Trophoblast cell (in vitro differentiated cells and primary cell): ENCODE measurements at regions not wholly inside any gene's neighbourhood (a gene's known extent, or its start where the extent isn't known, plus 50 kb on each side); places are given as distances from the start of the nearest gene placed in this dataset.

Experiments
- DNase-seq, 2 donors: peaks; one replicate each; pipeline ENCODE4 v3.0.0-alpha.2; 2016
- H2AFZ ChIP-seq: 2 replicates; pipeline ENCODE4 v1.6.1; 2013; ENCODE audit warnings: low read length, moderate library complexity, mild to moderate bottlenecking; ENCODE audit not compliant: insufficient read depth, poor library complexity
- H2AK5ac ChIP-seq: 2 replicates; pipeline ENCODE4 v1.6.1; 2013; ENCODE audit warnings: mild to moderate bottlenecking, low read length
- H2BK120ac ChIP-seq: 2 replicates; pipeline ENCODE4 v1.6.1; 2013; ENCODE audit warnings: low read length, mild to moderate bottlenecking, moderate library complexity; ENCODE audit not compliant: insufficient read depth, poor library complexity
- H2BK12ac ChIP-seq: 2 replicates; pipeline ENCODE4 v1.6.1; 2013; ENCODE audit warnings: mild to moderate bottlenecking, low read length, moderate library complexity
- H2BK5ac ChIP-seq: 2 replicates; pipeline ENCODE4 v1.6.1; 2013; ENCODE audit warnings: low read length, low read depth, moderate library complexity, mild to moderate bottlenecking; ENCODE audit not compliant: poor library complexity
- H3K14ac ChIP-seq: 2 replicates; pipeline ENCODE4 v1.6.1; 2013; ENCODE audit warnings: mild to moderate bottlenecking, low read length
- H3K18ac ChIP-seq: 2 replicates; pipeline ENCODE4 v1.6.1; 2013; ENCODE audit warnings: mild to moderate bottlenecking, low read length
- H3K23ac ChIP-seq: 2 replicates; pipeline ENCODE4 v1.6.1; 2013; ENCODE audit warnings: low read length
- H3K27ac ChIP-seq: 2 replicates; pipeline ENCODE4 v1.5.1; 2013; ENCODE audit warnings: low read depth, mild to moderate bottlenecking, inconsistent platforms, low read length, moderate library complexity
- H3K27me3 ChIP-seq: 2 replicates; pipeline ENCODE4 v1.6.1; 2013; ENCODE audit warnings: inconsistent platforms, mild to moderate bottlenecking, low read length, moderate library complexity; ENCODE audit not compliant: insufficient read depth
- H3K36me3 ChIP-seq, 2 experiments: 1 replicate in 1 of 2; 2 replicates in 1 of 2; pipeline ENCODE4 v1.6.1; 2013; ENCODE audit warnings: low read length in 2 of 2, mild to moderate bottlenecking in 2 of 2, moderate library complexity in 1 of 2; ENCODE audit not compliant: insufficient read depth in 2 of 2, control insufficient read depth in 1 of 2
- H3K4ac ChIP-seq: 2 replicates; pipeline ENCODE4 v1.6.1; 2013; ENCODE audit warnings: low read depth, mild to moderate bottlenecking, low read length, moderate library complexity
- H3K4me1 ChIP-seq, 2 experiments: 1 replicate in 1 of 2; 2 replicates in 1 of 2; pipeline ENCODE4 v1.6.1; 2013; ENCODE audit warnings: low read length in 2 of 2, mild to moderate bottlenecking in 2 of 2, moderate library complexity in 1 of 2; ENCODE audit not compliant: insufficient read depth in 2 of 2, control insufficient read depth in 1 of 2
- H3K4me2 ChIP-seq: 2 replicates; pipeline ENCODE4 v1.6.1; 2013; ENCODE audit warnings: inconsistent platforms, mild to moderate bottlenecking, low read length, moderate library complexity
- H3K4me3 ChIP-seq: 2 replicates; pipeline ENCODE4 v1.5.1; 2013; ENCODE audit warnings: mild to moderate bottlenecking, low read depth, low read length, inconsistent platforms
- H3K79me1 ChIP-seq: one replicate; pipeline ENCODE4 v1.6.1; 2013; ENCODE audit warnings: low read length
- H3K79me2 ChIP-seq: 2 replicates; pipeline ENCODE4 v1.6.1; 2013; ENCODE audit warnings: low read length, mild to moderate bottlenecking; ENCODE audit not compliant: control insufficient read depth, insufficient read depth, poor library complexity
- H3K9ac ChIP-seq: 2 replicates; pipeline ENCODE4 v1.6.1; 2013; ENCODE audit warnings: mild to moderate bottlenecking, low read length
- H3K9me3 ChIP-seq: 2 replicates; pipeline ENCODE4 v1.6.1; 2013; ENCODE audit warnings: low read depth, mild to moderate bottlenecking, control low read depth, inconsistent platforms, low read length; ENCODE audit not compliant: insufficient read depth
- H4K12ac ChIP-seq: 2 replicates; pipeline ENCODE4 v1.6.1; 2013; ENCODE audit warnings: low read depth, mild to moderate bottlenecking, low read length, moderate library complexity
- H4K8ac ChIP-seq: 2 replicates; pipeline ENCODE4 v1.6.1; 2013; ENCODE audit warnings: low read depth, mild to moderate bottlenecking, low read length, moderate library complexity
- H4K91ac ChIP-seq: one replicate; pipeline ENCODE4 v1.6.1; 2013; ENCODE audit warnings: low read depth, mild to moderate bottlenecking, low read length, moderate library complexity
- WGBS: extraction: QIAGEN DNeasy Blood & Tissue Kit; methylation state at CpG from one replicate; pipeline ENCODE4 v1.1.7; 2013; ENCODE audit warnings: missing lambda C conversion rate; ENCODE audit not compliant: insufficient read length, insufficient coverage; ENCODE audit errors: extremely low coverage; 5-methylcytosine and 5-hydroxymethylcytosine counted together

DNA sequence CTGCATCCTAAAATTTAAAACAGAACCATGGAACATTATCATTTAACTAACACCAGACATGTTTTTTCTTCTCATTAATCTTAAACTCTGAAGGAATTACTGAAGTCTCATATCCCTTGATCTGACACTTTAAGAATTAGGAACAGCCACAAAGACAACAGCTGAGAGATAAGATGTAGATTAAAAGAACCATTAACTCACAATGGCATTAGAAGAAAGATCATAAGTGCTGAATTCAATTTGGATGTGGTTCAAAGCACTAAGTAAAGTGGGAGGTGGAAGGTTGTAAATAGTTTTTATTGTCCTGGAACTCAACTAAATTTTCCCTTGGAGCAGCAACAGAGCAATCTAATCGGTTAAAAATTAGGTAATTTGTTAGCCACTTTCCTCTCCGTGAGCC, 199.0 kb upstream of the ATP2B1 start:
- no peak overlapping the region for H3K14ac ChIP-seq
- H4K12ac ChIP-seq: no peak overlapping the region
- H3K4ac ChIP-seq: no peak overlapping the region
- no peaks in the 10 kb centered on the region for H3K36me3 ChIP-seq
- no peak overlapping the region for H2AK5ac ChIP-seq
- H4K91ac ChIP-seq: no peak overlapping the region
- no peak overlapping the region for H3K4me3 ChIP-seq
- H3K79me2 ChIP-seq: no peaks in the 10 kb centered on the region
- H2AFZ ChIP-seq: no peak overlapping the region
- H2BK5ac ChIP-seq: no peak overlapping the region
- H2BK12ac ChIP-seq: no peak overlapping the region
- H3K4me1 ChIP-seq: peaks cover 0 to 2% of the 10 kb centered on the region in 2 experiments
- no peak overlapping the region for H3K23ac ChIP-seq
- H4K8ac ChIP-seq: no peak overlapping the region
- no CpG with 5 or more reads among the region's 2 CpGs for WGBS
- H3K27ac ChIP-seq: no peak overlapping the region
- H3K18ac ChIP-seq: no peak overlapping the region
- no peaks in the 10 kb centered on the region for H3K79me1 ChIP-seq
- no peak for DNase-seq
- no peak overlapping the region for H3K9ac ChIP-seq
- H3K27me3 ChIP-seq: no peaks in the 10 kb centered on the region
- no peak overlapping the region for H2BK120ac ChIP-seq
- no peak overlapping the region for H3K4me2 ChIP-seq
- H3K9me3 ChIP-seq: peaks cover 1% of the 10 kb centered on the region

DNA sequence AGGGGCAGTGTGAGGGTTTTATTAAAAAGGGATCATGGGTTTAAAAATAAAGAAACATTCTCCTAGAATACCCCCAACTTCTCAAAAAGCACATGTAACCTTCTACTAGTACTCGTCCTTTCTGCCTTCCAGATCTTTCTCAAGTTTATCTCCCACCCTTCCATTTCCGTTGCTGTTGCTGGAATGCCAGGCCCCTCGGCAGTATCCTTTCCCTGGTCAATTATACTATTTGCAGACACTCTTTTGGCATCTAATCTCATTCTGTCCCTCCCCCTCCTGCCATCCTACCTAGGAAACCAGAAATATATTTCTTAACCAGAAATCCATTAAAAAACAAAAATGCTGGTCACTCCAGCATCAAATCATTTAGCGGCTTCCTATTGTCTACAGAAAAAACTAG, 198.2 kb upstream of the ATP2B1 start:
- Histone ChIP-seq H3K9me3 (no peaks in the 10 kb centered on the region), H3K4me1 (peaks cover 0 to 2% of the 10 kb centered on the region in 2 experiments), H3K4ac (no peak overlapping the region), H3K79me1 (no peaks in the 10 kb centered on the region), H2AK5ac (no peak overlapping the region), H3K18ac (no peak overlapping the region), H3K79me2 (no peaks in the 10 kb centered on the region), H2BK5ac (no peak overlapping the region), H3K27me3 (no peaks in the 10 kb centered on the region), H2AFZ (no peak overlapping the region), H3K27ac (no peak overlapping the region), H4K91ac (no peak overlapping the region), H3K4me2 (no peak overlapping the region), H4K12ac (no peak overlapping the region), H3K36me3 (no peaks in the 10 kb centered on the region), H3K14ac (no peak overlapping the region), H2BK12ac (no peak overlapping the region), H2BK120ac (no peak overlapping the region), H4K8ac (no peak overlapping the region), H3K9ac (no peak overlapping the region), H3K4me3 (no peak overlapping the region), H3K23ac (no peak overlapping the region)
- DNase-seq: no peak
- WGBS: no CpG with 5 or more reads among the region's 4 CpGs

DNA sequence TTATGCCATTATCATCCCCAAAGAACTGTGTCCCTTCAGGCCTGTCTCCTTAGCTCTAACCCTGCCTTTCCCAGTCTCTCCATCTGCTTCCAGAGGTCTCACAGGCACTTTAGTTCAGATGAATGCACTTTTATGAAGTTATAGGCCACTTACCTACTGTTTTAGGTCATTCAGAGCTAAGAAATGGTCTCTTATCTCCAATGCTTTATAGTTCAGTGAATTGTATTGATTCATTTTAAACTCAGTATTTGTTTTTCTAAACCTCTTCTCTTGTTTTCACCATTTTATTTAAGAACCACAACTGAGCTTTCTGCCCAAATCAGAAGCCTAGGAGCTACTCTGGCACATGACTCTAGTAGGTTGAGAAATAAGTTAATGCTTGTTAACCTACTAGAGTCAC, 197.5 kb upstream of the ATP2B1 start:
- H4K12ac ChIP-seq: no peak overlapping the region
- no peak overlapping the region for H4K8ac ChIP-seq
- no peak overlapping the region for H3K9ac ChIP-seq
- no peak for DNase-seq
- H3K18ac ChIP-seq: no peak overlapping the region
- H3K4ac ChIP-seq: no peak overlapping the region
- no peak overlapping the region for H3K4me3 ChIP-seq
- H3K4me2 ChIP-seq: no peak overlapping the region
- H3K79me2 ChIP-seq: no peaks in the 10 kb centered on the region
- H2AK5ac ChIP-seq: no peak overlapping the region
- H4K91ac ChIP-seq: no peak overlapping the region
- H2AFZ ChIP-seq: no peak overlapping the region
- H3K9me3 ChIP-seq: no peaks in the 10 kb centered on the region
- no peak overlapping the region for H3K27ac ChIP-seq
- H3K14ac ChIP-seq: no peak overlapping the region
- H3K23ac ChIP-seq: no peak overlapping the region
- no peaks in the 10 kb centered on the region for H3K79me1 ChIP-seq
- peaks cover 0 to 2% of the 10 kb centered on the region in 2 experiments for H3K4me1 ChIP-seq
- no peaks in the 10 kb centered on the region for H3K27me3 ChIP-seq
- no peak overlapping the region for H2BK120ac ChIP-seq
- no peaks in the 10 kb centered on the region for H3K36me3 ChIP-seq
- no peak overlapping the region for H2BK5ac ChIP-seq
- H2BK12ac ChIP-seq: no peak overlapping the region

DNA sequence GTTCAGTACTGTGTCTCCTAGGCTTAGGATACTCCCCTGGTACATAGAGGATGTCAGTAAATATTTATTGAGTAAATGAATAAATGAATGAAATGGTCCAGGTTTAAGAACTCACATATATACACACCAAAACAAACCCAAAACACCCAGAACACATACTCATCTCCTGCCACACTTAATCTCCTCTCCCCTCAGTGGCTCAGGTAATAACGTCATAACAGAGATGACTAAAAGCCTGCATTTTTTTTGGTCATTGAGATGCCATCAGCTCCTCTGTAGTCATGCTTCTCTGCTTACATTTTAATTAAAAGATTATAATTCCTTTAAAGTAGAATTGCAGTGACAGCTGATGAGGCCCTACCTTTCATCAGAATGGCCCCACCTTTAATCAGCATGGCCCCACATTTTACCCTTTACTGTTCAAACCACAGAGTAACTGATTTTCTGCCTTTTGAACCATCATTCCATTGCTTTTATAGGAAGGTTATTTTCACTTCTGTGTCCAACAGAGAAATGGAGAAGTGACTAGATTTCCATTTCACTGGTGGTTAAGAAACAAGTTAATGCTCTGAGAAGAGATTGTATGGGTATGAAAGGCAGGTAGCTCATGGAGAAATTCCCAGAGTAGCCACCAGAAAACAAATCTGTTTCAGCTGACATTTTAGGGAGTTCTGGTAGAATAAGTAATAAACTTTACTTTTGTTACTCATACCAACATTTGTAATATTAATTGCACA, 193.4 kb upstream of the ATP2B1 start:
- Histone ChIP-seq H3K4me2 (no peak overlapping the region), H2AFZ (no peak overlapping the region), H4K8ac (no peak overlapping the region), H3K9ac (no peak overlapping the region), H3K14ac (no peak overlapping the region), H3K79me2 (no peaks in the 10 kb centered on the region), H3K4me3 (no peak overlapping the region), H3K4ac (no peak overlapping the region), H3K27ac (no peak overlapping the region), H3K36me3 (no peaks in the 10 kb centered on the region), H4K12ac (no peak overlapping the region), H3K9me3 (no peaks in the 10 kb centered on the region), H3K4me1 (peaks cover 0 to 1% of the 10 kb centered on the region in 2 experiments), H3K27me3 (no peaks in the 10 kb centered on the region), H2BK5ac (no peak overlapping the region), H3K18ac (no peak overlapping the region), H3K79me1 (no peaks in the 10 kb centered on the region), H2AK5ac (no peak overlapping the region), H3K23ac (no peak overlapping the region), H4K91ac (no peak overlapping the region), H2BK120ac (no peak overlapping the region), H2BK12ac (no peak overlapping the region)
- peak in 1 of 2 donors; percentile 32 for DNase-seq
- no CpG with 5 or more reads among the region's 1 CpG for WGBS
